ENCODE measurements at regions not wholly inside any gene's neighbourhood (a gene's known extent, or its start where the extent isn't known, plus 50 kb on each side); places are given as distances from the start of the nearest gene placed in this dataset.
A peak's percentile ranks its signal among the peaks of the same experiment; 100 is the strongest.

DNA sequence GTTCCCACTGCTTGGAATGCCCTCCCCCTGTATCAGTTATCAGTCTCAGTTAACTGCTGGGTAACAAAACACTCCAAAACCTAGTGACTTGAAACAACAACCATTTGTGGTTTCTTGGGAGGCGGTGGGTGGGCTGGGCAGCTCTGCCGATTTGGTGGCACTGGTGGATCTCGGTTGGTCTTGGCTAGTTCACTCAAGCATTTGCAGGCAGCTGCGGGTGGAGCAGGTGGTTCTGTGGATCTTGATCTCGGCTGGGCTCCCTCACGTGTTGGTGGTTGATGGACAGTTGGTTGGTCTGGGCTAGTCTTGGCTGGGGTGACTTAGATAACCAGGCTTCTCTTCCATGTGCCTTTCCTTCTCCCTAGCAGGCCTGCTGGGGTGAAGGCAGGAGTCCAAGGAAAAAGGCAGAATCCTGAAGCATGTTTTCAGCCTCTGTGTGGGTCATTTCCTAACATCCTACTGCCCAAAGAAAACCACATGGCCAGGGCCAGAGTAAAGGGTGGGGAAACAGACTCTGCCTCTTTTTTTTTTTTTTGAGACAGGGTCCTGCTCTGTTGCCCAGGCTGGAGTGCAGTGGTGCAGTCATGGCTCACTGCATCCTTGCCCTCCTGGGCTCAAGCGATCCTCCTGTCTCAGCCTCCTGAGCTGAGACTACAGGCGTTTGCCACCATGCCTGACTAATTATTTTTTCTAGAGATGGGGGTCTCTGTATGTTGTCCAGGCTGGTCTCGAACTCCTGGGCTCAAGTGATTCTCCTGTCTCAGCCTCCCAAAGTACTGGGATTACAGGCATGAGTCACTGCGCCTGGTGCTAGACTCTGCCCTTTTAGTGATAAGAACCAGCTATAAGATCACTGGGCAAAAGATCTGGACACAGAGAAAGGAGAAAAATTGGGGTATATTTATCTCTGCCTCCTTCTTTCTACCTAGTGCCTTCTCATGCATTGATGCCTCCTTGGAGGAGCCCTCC, 183.7 kb downstream of the RGS3 start:
- no peak overlapping the region for H3K4me3 ChIP-seq
- no peaks in the 10 kb centered on the region for H3K9me3 ChIP-seq
- TF ChIP-seq, protein P1, sequence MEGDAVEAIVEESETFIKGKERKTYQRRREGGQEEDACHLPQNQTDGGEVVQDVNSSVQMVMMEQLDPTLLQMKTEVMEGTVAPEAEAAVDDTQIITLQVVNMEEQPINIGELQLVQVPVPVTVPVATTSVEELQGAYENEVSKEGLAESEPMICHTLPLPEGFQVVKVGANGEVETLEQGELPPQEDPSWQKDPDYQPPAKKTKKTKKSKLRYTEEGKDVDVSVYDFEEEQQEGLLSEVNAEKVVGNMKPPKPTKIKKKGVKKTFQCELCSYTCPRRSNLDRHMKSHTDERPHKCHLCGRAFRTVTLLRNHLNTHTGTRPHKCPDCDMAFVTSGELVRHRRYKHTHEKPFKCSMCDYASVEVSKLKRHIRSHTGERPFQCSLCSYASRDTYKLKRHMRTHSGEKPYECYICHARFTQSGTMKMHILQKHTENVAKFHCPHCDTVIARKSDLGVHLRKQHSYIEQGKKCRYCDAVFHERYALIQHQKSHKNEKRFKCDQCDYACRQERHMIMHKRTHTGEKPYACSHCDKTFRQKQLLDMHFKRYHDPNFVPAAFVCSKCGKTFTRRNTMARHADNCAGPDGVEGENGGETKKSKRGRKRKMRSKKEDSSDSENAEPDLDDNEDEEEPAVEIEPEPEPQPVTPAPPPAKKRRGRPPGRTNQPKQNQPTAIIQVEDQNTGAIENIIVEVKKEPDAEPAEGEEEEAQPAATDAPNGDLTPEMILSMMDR (IDR thresholded peaks at IDR 0.05): no peak
- TF ChIP-seq POLR2A (IDR thresholded peaks at IDR 0.05): no peak
- no peaks in the 10 kb centered on the region for H3K27me3 ChIP-seq
- H3K4me1 ChIP-seq: peaks cover 0 to 4% (median 0%) of the 10 kb centered on the region in 4 donors
- H3K36me3 ChIP-seq: no peaks in the 10 kb centered on the region
- DNase-seq: peak in 2 of 3 donors; percentile 13 to 49
- H3K27ac ChIP-seq: no peak overlapping the region

DNA sequence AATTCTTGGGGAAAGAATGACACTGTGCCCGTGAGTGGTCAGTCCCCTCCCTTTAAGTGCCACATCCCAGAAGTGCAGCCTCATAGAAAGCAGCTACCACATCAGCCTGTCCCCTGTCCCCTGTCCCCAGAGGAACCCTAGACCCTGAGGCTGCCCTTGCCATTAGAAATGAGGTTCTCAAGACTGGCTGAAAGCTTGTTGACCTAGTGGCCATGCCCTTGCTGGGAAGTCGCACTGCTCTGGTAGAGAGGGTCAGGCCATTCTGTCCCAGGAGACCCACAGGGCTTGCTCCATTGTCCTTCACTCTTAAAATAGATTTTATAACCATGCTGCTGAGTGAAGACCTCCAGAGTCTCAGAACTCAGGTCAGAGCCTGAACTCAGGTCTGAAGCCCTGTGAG, 184.5 kb downstream of the RGS3 start:
- H3K4me1 ChIP-seq: peaks cover 0 to 4% (median 0%) of the 10 kb centered on the region in 4 donors
- H3K4me3 ChIP-seq: no peak overlapping the region
- no peaks in the 10 kb centered on the region for H3K27me3 ChIP-seq
- H3K9me3 ChIP-seq: no peaks in the 10 kb centered on the region
- peak in 2 of 3 donors; percentile 5 to 13 for DNase-seq
- H3K27ac ChIP-seq: no peak overlapping the region
- no peaks in the 10 kb centered on the region for H3K36me3 ChIP-seq
- TF ChIP-seq POLR2A (IDR thresholded peaks at IDR 0.05): no peak
- TF ChIP-seq, protein P1 (IDR thresholded peaks at IDR 0.05): no peak

DNA sequence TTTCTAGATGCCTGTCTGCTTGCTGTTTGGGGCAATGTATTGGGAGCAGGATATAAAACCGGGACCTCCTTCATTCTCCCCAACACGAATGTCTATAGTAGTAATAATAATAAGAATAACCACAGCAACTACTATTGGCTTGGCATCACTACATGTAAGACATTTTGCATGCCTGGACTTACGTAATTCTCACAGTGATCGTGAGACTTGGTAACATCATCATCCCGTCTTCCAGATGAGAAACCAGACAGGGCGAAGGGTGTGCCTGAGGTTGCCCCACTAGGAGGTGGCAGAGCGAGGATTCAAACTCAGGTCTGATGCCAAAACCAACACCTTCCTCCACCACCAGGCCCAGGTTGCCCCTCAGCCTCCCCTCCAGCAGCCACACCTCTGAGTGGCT, 185.1 kb downstream of the RGS3 start:
- H3K4me3 ChIP-seq: no peak overlapping the region
- H3K4me1 ChIP-seq: peaks cover 0 to 4% (median 0%) of the 10 kb centered on the region in 4 donors
- H3K36me3 ChIP-seq: no peaks in the 10 kb centered on the region
- no peak for TF ChIP-seq POLR2A (IDR thresholded peaks at IDR 0.05)
- TF ChIP-seq, protein P1 (IDR thresholded peaks at IDR 0.05): no peak
- no peaks in the 10 kb centered on the region for H3K9me3 ChIP-seq
- no peaks in the 10 kb centered on the region for H3K27me3 ChIP-seq
- peak in 1 of 3 donors; percentile 24 for DNase-seq
- no peak overlapping the region for H3K27ac ChIP-seq

DNA sequence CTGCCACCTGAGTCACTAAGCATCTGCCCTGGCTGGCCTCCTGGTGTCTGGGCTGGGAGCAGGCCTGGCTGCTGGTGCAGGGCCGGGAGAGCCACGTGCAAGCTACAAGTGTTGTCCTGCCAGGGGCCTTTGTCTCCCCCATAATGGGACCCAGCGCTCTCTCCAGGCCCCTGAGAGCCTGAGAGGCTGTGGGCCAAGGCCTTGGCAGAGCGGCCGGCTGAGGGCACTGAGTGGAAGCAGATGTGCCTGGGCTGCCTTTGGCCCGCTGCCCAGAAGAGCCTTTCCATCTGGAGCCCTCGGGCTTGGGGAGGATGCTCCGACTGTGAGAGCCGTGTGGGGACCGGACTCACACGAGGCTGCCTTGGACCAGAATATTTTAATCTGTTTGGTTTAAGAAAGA, 185.5 kb downstream of the RGS3 start:
- Histone ChIP-seq H3K9me3 (no peaks in the 10 kb centered on the region), H3K4me1 (peaks cover 0 to 4% (median 0%) of the 10 kb centered on the region in 4 donors), H3K27me3 (no peaks in the 10 kb centered on the region), H3K27ac (no peak overlapping the region), H3K36me3 (no peaks in the 10 kb centered on the region), H3K4me3 (no peak overlapping the region)
- peak in 2 of 3 donors; percentile 35 to 40 for DNase-seq
- TF ChIP-seq POLR2A (IDR thresholded peaks at IDR 0.05): no peak

DNA sequence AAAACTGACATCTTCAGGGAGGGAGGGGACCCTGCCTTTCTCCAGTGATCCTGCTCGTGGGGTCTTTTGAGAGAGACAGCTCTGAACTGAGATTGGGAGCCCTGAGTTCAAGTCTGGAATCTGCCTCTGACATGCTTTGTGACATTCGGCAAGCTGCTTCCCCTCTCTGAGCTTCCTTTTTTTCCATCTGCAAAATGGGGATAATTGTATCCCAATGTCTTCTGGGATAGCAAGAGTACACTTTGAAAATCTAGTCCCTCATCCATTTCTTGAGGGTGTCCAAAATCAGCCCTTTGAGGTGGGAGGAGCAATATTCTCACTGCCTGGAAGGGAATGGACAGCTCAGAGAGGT, 186.3 kb downstream of the RGS3 start:
- H3K9me3 ChIP-seq: no peaks in the 10 kb centered on the region
- H3K4me3 ChIP-seq: no peak overlapping the region
- peak in 1 of 3 donors; percentile 14 for DNase-seq
- no peak overlapping the region for H3K27ac ChIP-seq
- no peaks in the 10 kb centered on the region for H3K27me3 ChIP-seq
- TF ChIP-seq, protein P1 (IDR thresholded peaks at IDR 0.05): no peak
- TF ChIP-seq POLR2A (IDR thresholded peaks at IDR 0.05): no peak
- H3K36me3 ChIP-seq: no peaks in the 10 kb centered on the region
- H3K4me1 ChIP-seq: peaks cover 0 to 4% (median 0%) of the 10 kb centered on the region in 4 donors
